A549 (cell line): ENCODE measurements at regions not wholly inside any gene's neighbourhood (a gene's known extent, or its start where the extent isn't known, plus 50 kb on each side); places are given as distances from the start of the nearest gene placed in this dataset.

Experiments used
- ATAC-seq, 2 experiments: fragments of 200-7000 bp in 1 of 2; fragments of >200 bp in 1 of 2; cut with Nextera tagmentation in 1 of 2; cut with Tn5 transposase in 1 of 2; 3 replicates each; pipeline versions ENCODE4 v1.8.0 to v1.9.1; 2018 to 2020; ENCODE audit warnings: mild to moderate bottlenecking in 1 of 2, moderate library complexity in 1 of 2
- CTCF ChIA-PET: fragments of 300-600 bp; sonication (Branson Sonifier 250); formaldehyde crosslinking; extraction: SDS; loops from one replicate; lab custom pipeline; 2021; ENCODE audit warnings: antibody characterized with exemption, inconsistent platforms; lab: Yijun Ruan, JAX
- POLR2A ChIA-PET: fragments of 350-600 bp; formaldehyde crosslinking; extraction: SDS; loops from one replicate; lab custom pipeline; 2021; ENCODE audit warnings: antibody characterized with exemption, inconsistent platforms; lab: Yijun Ruan, JAX
- DNase-seq, 2 experiments: peaks; one replicate each; pipeline versions ENCODE4 v3.0.0 to v3.0.0-alpha.2; 2011 to 2016; ENCODE audit warnings: low read depth in 1 of 2, low spot score in 1 of 2
- FAIRE-seq: peaks from 2 replicates; lab custom pipeline; 2011; peaks lifted over from hg19 to GRCh38; lab: Jason Lieb, UNC
- H3K27ac ChIP-seq, 2 experiments: fragments of >200 bp; sonication (Bioruptor Twin); formaldehyde crosslinking; 3 replicates each; pipeline ENCODE4 v1.5.1; 2016 to 2017
- H3K4me1 ChIP-seq: fragments of >200 bp; sonication (Bioruptor Twin); formaldehyde crosslinking; 3 replicates; pipeline ENCODE4 v1.6.1; 2016
- H3K4me2 ChIP-seq: fragments of >200 bp; sonication (Bioruptor Twin); formaldehyde crosslinking; 3 replicates; pipeline ENCODE4 v1.6.1; 2016
- H3K4me3 ChIP-seq: fragments of >200 bp; sonication (Bioruptor Twin); formaldehyde crosslinking; 3 replicates; pipeline ENCODE4 v1.5.1; 2016
- H3K9me3 ChIP-seq: fragments of >200 bp; sonication (Bioruptor Twin); formaldehyde crosslinking; 3 replicates; pipeline ENCODE4 v1.6.1; 2016
- CBX2 ChIP-seq: fragments of 200-600 bp; sonication (generic); IDR thresholded peaks from 2 replicates; pipeline ENCODE4 v1.6.1; 2016; ENCODE audit warnings: low read depth, mild to moderate bottlenecking, borderline replicate concordance
- CEBPB ChIP-seq, 2 experiments: fragments of >200 bp in 1 of 2; sonication (Bioruptor Twin) in 1 of 2; formaldehyde crosslinking in 1 of 2; IDR thresholded peaks; 2 replicates each; pipeline ENCODE4 v1.6.1; 2012 to 2016
- CHD4 ChIP-seq: fragments of 200-600 bp; sonication (generic); IDR thresholded peaks from 2 replicates; pipeline ENCODE4 v1.6.1; 2016; ENCODE audit warnings: antibody characterized with exemption, mild to moderate bottlenecking, borderline replicate concordance
- EHF ChIP-seq: fragments of 250-450 bp; sonication (Bioruptor Pico); IDR thresholded peaks from 2 replicates; pipeline ENCODE4 v1.5.0; 2020; ENCODE audit warnings: mild to moderate bottlenecking
- EHMT2 ChIP-seq: fragments of 200-600 bp; sonication (generic); IDR thresholded peaks from 2 replicates; pipeline ENCODE4 v1.6.1; 2016; ENCODE audit warnings: antibody characterized with exemption, low read depth, mild to moderate bottlenecking, moderate library complexity
- ESRRA ChIP-seq: fragments of 150-350 bp; IDR thresholded peaks from 2 replicates; pipeline ENCODE4 v1.6.1; 2014; ENCODE audit warnings: mild to moderate bottlenecking, low read length, borderline replicate concordance
- FOSL2 ChIP-seq, 2 experiments: fragments of 450-650 bp in 1 of 2; fragments of >200 bp in 1 of 2; sonication (Bioruptor Twin) in 1 of 2; formaldehyde crosslinking; IDR thresholded peaks; 2 replicates each; pipeline versions ENCODE4 v1.5.0 to v1.6.1; 2016 to 2020; ENCODE audit warnings: mild to moderate bottlenecking in 1 of 2, moderate library complexity in 1 of 2
- FOXS1 ChIP-seq: fragments of 250-450 bp; sonication (Bioruptor Pico); IDR thresholded peaks from 2 replicates; pipeline ENCODE4 v1.5.0; 2020; ENCODE audit warnings: mild to moderate bottlenecking, moderate library complexity
- HOXB5 ChIP-seq: fragments of 250-450 bp; sonication (Bioruptor Pico); IDR thresholded peaks from 2 replicates; pipeline ENCODE4 v1.5.0; 2020; ENCODE audit warnings: mild to moderate bottlenecking, moderate library complexity
- JUN ChIP-seq, 2 experiments: fragments of >200 bp; sonication (Bioruptor Twin); formaldehyde crosslinking; IDR thresholded peaks; 2 replicates in 1 of 2; 3 replicates in 1 of 2; pipeline ENCODE4 v1.6.1; 2016 to 2017
- KDM1A ChIP-seq: fragments of 200-600 bp; sonication (generic); IDR thresholded peaks from 2 replicates; pipeline ENCODE4 v1.6.1; 2016; ENCODE audit warnings: low read depth, mild to moderate bottlenecking
- KDM5A ChIP-seq: fragments of 200-600 bp; sonication (generic); IDR thresholded peaks from 2 replicates; pipeline ENCODE4 v1.6.1; 2016; ENCODE audit warnings: antibody characterized with exemption, mild to moderate bottlenecking
- MAZ ChIP-seq: fragments of 150-350 bp; IDR thresholded peaks from 2 replicates; pipeline ENCODE4 v1.6.1; 2014; ENCODE audit warnings: antibody characterized with exemption, low read depth, low read length, borderline replicate concordance
- MYC ChIP-seq: IDR thresholded peaks from 2 replicates; pipeline ENCODE4 v1.6.1; 2012; ENCODE audit warnings: mild to moderate bottlenecking, inconsistent platforms, low read length, improper control_type of control experiment, borderline replicate concordance
- NFE2L2 ChIP-seq: fragments of 150-350 bp; conservative IDR thresholded peaks from 2 replicates; pipeline ENCODE4 v1.6.1; 2014; ENCODE audit warnings: low read length
- NPAS2 ChIP-seq: fragments of 250-450 bp; sonication (Bioruptor Pico); IDR thresholded peaks from 2 replicates; pipeline ENCODE4 v1.8.0; 2022; ENCODE audit warnings: mild to moderate bottlenecking, moderate library complexity, borderline replicate concordance
- PHF8 ChIP-seq: fragments of 200-600 bp; sonication (generic); IDR thresholded peaks from 2 replicates; pipeline ENCODE4 v1.6.1; 2016; ENCODE audit warnings: low read depth, mild to moderate bottlenecking, antibody characterized with exemption, moderate library complexity, borderline replicate concordance
- POLR2A ChIP-seq: IDR thresholded peaks from 2 replicates; pipeline ENCODE4 v1.6.1; 2012; ENCODE audit warnings: mild to moderate bottlenecking, low read length
- POLR2AphosphoS2 ChIP-seq: conservative IDR thresholded peaks from 2 replicates; pipeline ENCODE4 v1.6.1; 2012; ENCODE audit warnings: low read length, improper control_type of control experiment, inconsistent platforms
- RAD21 ChIP-seq, 2 experiments: fragments of >200 bp in 1 of 2; sonication (Bioruptor Twin) in 1 of 2; formaldehyde crosslinking in 1 of 2; IDR thresholded peaks in 1 of 2; conservative IDR thresholded peaks in 1 of 2; 2 replicates in 1 of 2; 3 replicates in 1 of 2; pipeline ENCODE4 v1.6.1; 2012 to 2018; ENCODE audit warnings: inconsistent platforms in 1 of 2
- RARB ChIP-seq: fragments of 250-450 bp; sonication (Bioruptor Pico); IDR thresholded peaks from 2 replicates; pipeline ENCODE4 v1.8.0; 2021; ENCODE audit warnings: mild to moderate bottlenecking, moderate library complexity
- SREBF2 ChIP-seq: fragments of 450-650 bp; IDR thresholded peaks from 2 replicates; pipeline ENCODE4 v1.6.1; 2014; ENCODE audit warnings: mild to moderate bottlenecking, moderate library complexity
- ZFP36 ChIP-seq: fragments of 450-650 bp; IDR thresholded peaks from 2 replicates; pipeline ENCODE4 v1.6.1; 2014; ENCODE audit warnings: borderline replicate concordance; ENCODE audit not compliant: partially characterized antibody
- WGBS: methylation state at CpG from one replicate; pipeline ENCODE4 v1.1.6; 2017; ENCODE audit errors: missing lambda C conversion rate; 5-methylcytosine and 5-hydroxymethylcytosine counted together
- TF ChIP-seq, protein P1 (sequence below): fragments of >200 bp; sonication (Bioruptor Twin); formaldehyde crosslinking; IDR thresholded peaks from 3 replicates; pipeline ENCODE4 v1.6.1; 2016
- TF ChIP-seq, protein P2 (sequence below): fragments of >200 bp; sonication (Bioruptor Twin); formaldehyde crosslinking; IDR thresholded peaks from 2 replicates; pipeline ENCODE4 v1.6.1; 2016
- TF ChIP-seq, protein P3 (sequence below): fragments of 200-600 bp; sonication (generic); IDR thresholded peaks from 2 replicates; pipeline ENCODE4 v1.6.1; 2016; ENCODE audit warnings: antibody characterized with exemption, mild to moderate bottlenecking, moderate library complexity
- TF ChIP-seq, protein P4 (sequence below): fragments of 450-650 bp; IDR thresholded peaks from 2 replicates; pipeline ENCODE4 v1.6.1; 2014; ENCODE audit warnings: antibody characterized with exemption
- TF ChIP-seq, protein P5 (sequence below): IDR thresholded peaks from 2 replicates; pipeline ENCODE4 v1.6.1; 2012; ENCODE audit warnings: low read depth, borderline replicate concordance

DNA sequence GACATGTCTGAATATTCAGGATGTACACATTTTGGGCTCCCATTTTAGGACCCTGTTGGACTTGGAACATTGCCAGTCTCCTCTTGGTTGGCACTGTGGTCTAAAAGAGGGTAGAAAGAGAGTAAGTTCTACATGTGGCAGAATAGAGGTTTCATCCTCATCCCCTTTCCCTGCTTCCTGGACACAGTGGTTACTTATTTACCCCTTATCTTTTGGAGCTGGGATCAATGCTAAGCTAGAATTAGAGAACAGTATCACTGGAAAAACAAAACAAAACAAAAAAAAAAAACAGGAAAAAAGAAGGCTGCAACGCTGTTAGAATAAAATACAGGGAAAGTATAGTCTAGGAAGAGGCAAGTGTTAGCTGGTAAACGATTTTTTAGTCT, 790.6 kb downstream of the MAFB start:
- H3K4me1 ChIP-seq: no peaks in the 10 kb centered on the region
- DNase-seq: no peak
- CTCF ChIA-PET: no interaction called here
- POLR2A ChIA-PET: no interaction called here
- no peaks in the 10 kb centered on the region; the same call in 2 of the 3 replicates for H3K9me3 ChIP-seq
- no peak overlapping the region for H3K27ac ChIP-seq
- 2% methylated on average over 2 of the region's 2 CpGs for WGBS
- no peak overlapping the region for H3K4me3 ChIP-seq
- H3K4me2 ChIP-seq: no peak overlapping the region
- FAIRE-seq: no peak
- no peak for ATAC-seq
- TF ChIP-seq MAZ (no peak), PHF8 (no peak), POLR2AphosphoS2 (no peak), RARB (CRISPR knock-in tag) (no peak), CBX2 (no peak)
- TF ChIP-seq, protein P1, sequence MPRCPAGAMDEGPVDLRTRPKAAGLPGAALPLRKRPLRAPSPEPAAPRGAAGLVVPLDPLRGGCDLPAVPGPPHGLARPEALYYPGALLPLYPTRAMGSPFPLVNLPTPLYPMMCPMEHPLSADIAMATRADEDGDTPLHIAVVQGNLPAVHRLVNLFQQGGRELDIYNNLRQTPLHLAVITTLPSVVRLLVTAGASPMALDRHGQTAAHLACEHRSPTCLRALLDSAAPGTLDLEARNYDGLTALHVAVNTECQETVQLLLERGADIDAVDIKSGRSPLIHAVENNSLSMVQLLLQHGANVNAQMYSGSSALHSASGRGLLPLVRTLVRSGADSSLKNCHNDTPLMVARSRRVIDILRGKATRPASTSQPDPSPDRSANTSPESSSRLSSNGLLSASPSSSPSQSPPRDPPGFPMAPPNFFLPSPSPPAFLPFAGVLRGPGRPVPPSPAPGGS: no peak

DNA sequence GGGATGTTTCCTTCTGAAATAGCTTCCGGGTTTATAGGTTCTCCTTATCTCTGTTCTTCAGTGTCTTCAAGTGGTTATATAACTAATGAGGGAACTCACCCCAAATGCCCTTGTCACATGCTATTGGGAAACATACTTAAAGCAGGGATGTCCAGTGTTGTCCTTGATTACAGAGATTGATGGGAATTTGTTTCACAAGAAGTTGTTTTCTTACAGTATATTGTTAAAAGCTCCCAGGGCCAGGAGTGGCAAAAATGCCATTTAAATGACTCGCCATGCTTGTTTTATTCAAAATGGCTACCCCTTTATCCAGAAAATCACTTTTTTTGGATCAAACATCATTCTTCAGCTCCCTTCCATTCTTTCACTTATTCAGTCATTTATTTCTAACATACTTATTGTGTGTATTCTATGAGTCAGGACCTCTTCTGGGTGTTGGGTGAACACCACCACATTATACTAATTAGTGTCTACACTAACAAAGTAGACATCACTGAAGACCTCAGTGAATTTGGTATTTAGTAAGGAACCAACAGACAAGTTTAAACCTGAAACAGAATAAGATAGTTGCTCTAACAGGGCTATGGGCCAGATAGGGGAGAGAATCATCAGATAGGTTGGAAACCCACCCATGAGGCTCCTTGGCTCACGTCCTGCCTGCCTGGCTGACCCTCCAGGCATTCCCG, 791.1 kb downstream of the MAFB start:
- TF ChIP-seq EHMT2: no peak
- TF ChIP-seq NFE2L2: no peak
- no peak for TF ChIP-seq EHF (CRISPR knock-in tag)
- no peak for TF ChIP-seq FOXS1 (CRISPR knock-in tag)
- TF ChIP-seq SREBF2: no peak
- TF ChIP-seq, protein P2, sequence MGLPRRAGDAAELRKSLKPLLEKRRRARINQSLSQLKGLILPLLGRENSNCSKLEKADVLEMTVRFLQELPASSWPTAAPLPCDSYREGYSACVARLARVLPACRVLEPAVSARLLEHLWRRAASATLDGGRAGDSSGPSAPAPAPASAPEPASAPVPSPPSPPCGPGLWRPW: no peak
- no peak for TF ChIP-seq HOXB5 (CRISPR knock-in tag)
- TF ChIP-seq ZFP36: no peak
- ATAC-seq (no peak), DNase-seq (no peak), FAIRE-seq (no peak)
- ChIA-PET CTCF (no interaction called here), POLR2A (no interaction called here)
- Histone ChIP-seq H3K9me3 (no peaks in the 10 kb centered on the region; the same call in 2 of the 3 replicates), H3K4me1 (no peaks in the 10 kb centered on the region), H3K4me3 (no peak overlapping the region), H3K4me2 (no peak overlapping the region), H3K27ac (no peak overlapping the region)
- under 1% methylated on average over 4 of the region's 4 CpGs for WGBS

DNA sequence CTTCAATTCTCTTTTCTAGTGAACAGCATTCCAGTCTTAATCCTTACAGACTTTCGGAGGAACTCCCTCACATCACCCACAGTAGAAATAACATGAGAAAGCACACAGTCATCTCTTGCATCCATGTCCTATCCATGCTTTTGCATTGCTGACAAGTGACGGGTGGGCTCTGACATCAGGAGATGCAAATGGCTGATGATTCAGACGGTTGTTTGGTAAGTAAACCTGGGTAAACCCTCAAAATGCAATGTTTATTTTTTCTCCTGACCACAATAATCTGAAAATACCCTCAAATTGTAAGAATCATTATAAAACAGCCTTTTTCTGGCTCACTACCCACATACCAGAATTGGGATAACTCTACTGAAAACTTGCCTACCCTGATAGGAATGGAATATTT, 792.0 kb downstream of the MAFB start:
- no peak overlapping the region for H3K4me3 ChIP-seq
- H3K4me1 ChIP-seq: no peaks in the 10 kb centered on the region
- H3K9me3 ChIP-seq: no peaks in the 10 kb centered on the region; the same call in 2 of the 3 replicates
- no peak for ATAC-seq
- WGBS: 16% methylated on average over 3 of the region's 3 CpGs
- H3K27ac ChIP-seq: no peak overlapping the region
- no peak for FAIRE-seq
- H3K4me2 ChIP-seq: no peak overlapping the region
- CTCF ChIA-PET: interaction anchor here (0.5 kb wide), 1 partner anchor 143 kb away, joined by 3 read pairs; no protein-coding TSS in a partner anchor
- no peak for DNase-seq
- POLR2A ChIA-PET: no interaction called here
- TF ChIP-seq RAD21 (conservative IDR thresholded peaks at IDR 0.05 in 1 of 2, IDR thresholded peaks at IDR 0.05 in 1 of 2) (no peak), JUN (IDR thresholded peaks at IDR 0.05) (no peak), ESRRA (no peak), MYC (no peak), NPAS2 (CRISPR knock-in tag) (no peak), CHD4 (no peak), FOSL2 (IDR thresholded peaks at IDR 0.05) (no peak), FOSL2 (CRISPR knock-in tag; IDR thresholded peaks at IDR 0.05) (no peak), POLR2A (no peak), KDM5A (no peak), NFE2L2 (no peak), MAZ (no peak), EHMT2 (no peak), CEBPB (IDR thresholded peaks at IDR 0.05) (no peak), KDM1A (no peak)
- TF ChIP-seq, protein P3, sequence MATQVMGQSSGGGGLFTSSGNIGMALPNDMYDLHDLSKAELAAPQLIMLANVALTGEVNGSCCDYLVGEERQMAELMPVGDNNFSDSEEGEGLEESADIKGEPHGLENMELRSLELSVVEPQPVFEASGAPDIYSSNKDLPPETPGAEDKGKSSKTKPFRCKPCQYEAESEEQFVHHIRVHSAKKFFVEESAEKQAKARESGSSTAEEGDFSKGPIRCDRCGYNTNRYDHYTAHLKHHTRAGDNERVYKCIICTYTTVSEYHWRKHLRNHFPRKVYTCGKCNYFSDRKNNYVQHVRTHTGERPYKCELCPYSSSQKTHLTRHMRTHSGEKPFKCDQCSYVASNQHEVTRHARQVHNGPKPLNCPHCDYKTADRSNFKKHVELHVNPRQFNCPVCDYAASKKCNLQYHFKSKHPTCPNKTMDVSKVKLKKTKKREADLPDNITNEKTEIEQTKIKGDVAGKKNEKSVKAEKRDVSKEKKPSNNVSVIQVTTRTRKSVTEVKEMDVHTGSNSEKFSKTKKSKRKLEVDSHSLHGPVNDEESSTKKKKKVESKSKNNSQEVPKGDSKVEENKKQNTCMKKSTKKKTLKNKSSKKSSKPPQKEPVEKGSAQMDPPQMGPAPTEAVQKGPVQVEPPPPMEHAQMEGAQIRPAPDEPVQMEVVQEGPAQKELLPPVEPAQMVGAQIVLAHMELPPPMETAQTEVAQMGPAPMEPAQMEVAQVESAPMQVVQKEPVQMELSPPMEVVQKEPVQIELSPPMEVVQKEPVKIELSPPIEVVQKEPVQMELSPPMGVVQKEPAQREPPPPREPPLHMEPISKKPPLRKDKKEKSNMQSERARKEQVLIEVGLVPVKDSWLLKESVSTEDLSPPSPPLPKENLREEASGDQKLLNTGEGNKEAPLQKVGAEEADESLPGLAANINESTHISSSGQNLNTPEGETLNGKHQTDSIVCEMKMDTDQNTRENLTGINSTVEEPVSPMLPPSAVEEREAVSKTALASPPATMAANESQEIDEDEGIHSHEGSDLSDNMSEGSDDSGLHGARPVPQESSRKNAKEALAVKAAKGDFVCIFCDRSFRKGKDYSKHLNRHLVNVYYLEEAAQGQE: no peak
- TF ChIP-seq, protein P4, sequence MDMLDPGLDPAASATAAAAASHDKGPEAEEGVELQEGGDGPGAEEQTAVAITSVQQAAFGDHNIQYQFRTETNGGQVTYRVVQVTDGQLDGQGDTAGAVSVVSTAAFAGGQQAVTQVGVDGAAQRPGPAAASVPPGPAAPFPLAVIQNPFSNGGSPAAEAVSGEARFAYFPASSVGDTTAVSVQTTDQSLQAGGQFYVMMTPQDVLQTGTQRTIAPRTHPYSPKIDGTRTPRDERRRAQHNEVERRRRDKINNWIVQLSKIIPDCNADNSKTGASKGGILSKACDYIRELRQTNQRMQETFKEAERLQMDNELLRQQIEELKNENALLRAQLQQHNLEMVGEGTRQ: no peak
- TF ChIP-seq, protein P5, sequence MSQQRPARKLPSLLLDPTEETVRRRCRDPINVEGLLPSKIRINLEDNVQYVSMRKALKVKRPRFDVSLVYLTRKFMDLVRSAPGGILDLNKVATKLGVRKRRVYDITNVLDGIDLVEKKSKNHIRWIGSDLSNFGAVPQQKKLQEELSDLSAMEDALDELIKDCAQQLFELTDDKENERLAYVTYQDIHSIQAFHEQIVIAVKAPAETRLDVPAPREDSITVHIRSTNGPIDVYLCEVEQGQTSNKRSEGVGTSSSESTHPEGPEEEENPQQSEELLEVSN: no peak
